Memory B cell (primary cell): ENCODE measurements at regions not wholly inside any gene's neighbourhood (a gene's known extent, or its start where the extent isn't known, plus 50 kb on each side); places are given as distances from the start of the nearest gene placed in this dataset.
A peak's percentile ranks its signal among the peaks of the same experiment; 100 is the strongest.
"Not testable (repeated sequence)": the region's sequence is repeated elsewhere in the genome, so short reads cannot be mapped to it uniquely, and the experiment has no call there.

ENCODE experiments used
- ATAC-seq: fragments of 150-1000 bp; cut with Tn5 transposase; 2 replicates; pipeline ENCODE4 v1.10.0; 2021; ENCODE audit warnings: low read depth, mild to moderate bottlenecking, moderate library complexity
- DNase-seq, 2 donors: peaks; one replicate each; pipeline ENCODE4 v3.0.0; 2022; ENCODE audit warnings: low spot score in 2 of 2
- H3K27ac Mint-ChIP-seq: one replicate; pipeline ENCODE4 v1.8.0; 2022; ENCODE audit warnings: mild to moderate bottlenecking, moderate library complexity, mixed read lengths
- H3K27me3 Mint-ChIP-seq: one replicate; pipeline ENCODE4 v1.8.0; 2022; ENCODE audit warnings: mixed read lengths
- H3K36me3 Mint-ChIP-seq: one replicate; pipeline ENCODE4 v1.8.0; 2022; ENCODE audit warnings: mild to moderate bottlenecking, mixed read lengths
- H3K4me1 Mint-ChIP-seq: one replicate; pipeline ENCODE4 v1.8.0; 2022; ENCODE audit warnings: mixed read lengths
- H3K4me3 Mint-ChIP-seq: one replicate; pipeline ENCODE4 v1.8.0; 2022; ENCODE audit warnings: mild to moderate bottlenecking, moderate library complexity, mixed read lengths
- H3K9me3 Mint-ChIP-seq: one replicate; pipeline ENCODE4 v1.8.0; 2022; ENCODE audit warnings: mixed read lengths

- ATAC-seq: no peak
- no peak for DNase-seq
- Mint-ChIP-seq H3K9me3 (no peaks in the 10 kb centered on the region), H3K36me3 (no peaks in the 10 kb centered on the region), H3K4me3 (no peak overlapping the region), H3K27me3 (peaks cover 9% of the 10 kb centered on the region), H3K4me1 (peaks cover 2% of the 10 kb centered on the region), H3K27ac (no peak overlapping the region)
These were observed 111.0 kb upstream of the NCOR2 start for GRCh38 chr12:124678421-124678893.

DNA sequence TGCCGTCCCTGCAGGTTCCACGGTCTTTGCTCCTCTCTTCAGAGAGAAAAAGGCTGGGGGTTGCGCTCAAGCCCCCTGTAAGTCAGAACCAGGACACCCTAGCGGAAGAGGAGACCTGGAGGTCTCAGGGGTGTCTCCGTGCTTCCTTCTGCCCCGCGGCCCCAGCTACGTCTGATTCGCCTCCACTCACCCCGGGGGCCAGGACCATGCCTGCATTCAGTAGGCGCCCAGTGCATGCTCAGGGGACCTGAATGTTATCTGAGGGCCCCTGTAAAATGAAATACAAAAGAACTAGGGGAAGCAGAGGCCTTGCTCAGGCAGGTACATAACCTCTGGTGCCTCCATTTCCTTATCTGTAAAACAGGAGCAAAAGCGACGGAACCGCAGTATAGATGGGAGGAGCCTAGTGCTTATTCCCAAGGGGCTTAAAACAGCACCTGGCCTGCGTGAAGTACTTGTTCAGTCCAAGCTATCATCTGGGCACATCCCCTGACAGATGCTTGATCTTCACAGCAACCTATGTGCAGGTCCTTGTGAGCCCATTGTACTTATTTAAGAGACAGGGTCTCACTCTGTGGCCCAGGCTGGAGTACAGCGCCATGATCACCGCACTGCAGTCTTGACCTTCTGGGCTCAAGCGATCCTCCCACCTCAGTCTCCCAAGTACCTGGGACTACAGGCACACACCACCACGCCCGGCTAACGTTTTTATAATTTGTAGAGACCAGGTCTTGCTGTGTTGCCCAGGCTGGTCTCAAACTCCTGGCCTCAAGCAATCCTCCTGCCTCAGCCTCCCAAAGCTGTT, 110.3 kb upstream of the NCOR2 start:
- H3K36me3 Mint-ChIP-seq: no peaks in the 10 kb centered on the region
- H3K9me3 Mint-ChIP-seq: no peaks in the 10 kb centered on the region
- ATAC-seq: no peak
- H3K4me3 Mint-ChIP-seq: no peak overlapping the region
- H3K27ac Mint-ChIP-seq: no peak overlapping the region
- peaks cover 2% of the 10 kb centered on the region for H3K4me1 Mint-ChIP-seq
- peaks cover 6% of the 10 kb centered on the region for H3K27me3 Mint-ChIP-seq
- no peak for DNase-seq

DNA sequence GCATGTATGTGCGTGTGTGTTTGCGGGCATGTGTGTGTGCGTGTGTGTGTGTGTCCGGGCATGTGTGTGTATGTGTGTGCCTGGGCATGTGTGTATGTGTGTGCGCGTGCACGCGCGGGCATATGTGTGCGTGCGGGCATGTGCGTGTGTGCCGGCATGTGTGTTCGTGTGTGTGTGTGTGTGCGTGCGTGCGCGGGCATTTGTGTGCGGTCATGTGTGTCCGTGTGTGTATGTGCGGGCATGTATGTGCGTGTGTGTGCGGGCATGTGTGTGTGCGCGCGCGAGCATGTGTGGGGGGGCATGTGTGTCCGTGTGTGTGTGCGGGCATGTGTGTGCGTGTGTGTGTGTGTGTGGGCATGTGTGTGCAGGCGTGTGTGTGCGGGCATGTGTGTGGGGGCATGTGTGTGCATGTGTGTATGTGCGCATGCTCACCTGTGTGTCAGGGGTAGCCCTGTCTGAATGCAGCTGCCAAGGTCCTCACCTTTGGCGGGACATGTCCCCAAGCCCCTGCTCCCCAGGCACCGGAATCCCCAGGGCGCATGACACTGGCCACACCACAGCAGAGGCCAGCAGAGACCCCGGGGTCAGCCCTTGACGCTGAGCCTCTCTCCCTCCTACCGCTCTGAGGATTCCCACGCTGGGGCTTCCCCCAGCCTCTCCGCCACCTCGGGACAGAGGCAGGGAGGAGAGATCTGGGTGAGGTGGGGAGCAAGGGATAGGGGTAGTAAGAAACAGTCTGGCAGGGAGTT, 109.5 kb upstream of the NCOR2 start:
- Mint-ChIP-seq H3K4me1 (peaks cover under 1% of the 10 kb centered on the region), H3K27ac (no peak overlapping the region), H3K4me3 (no peak overlapping the region), H3K9me3 (no peaks in the 10 kb centered on the region), H3K36me3 (no peaks in the 10 kb centered on the region), H3K27me3 (peaks cover 2% of the 10 kb centered on the region)
- DNase-seq (no peak), ATAC-seq (no peak)

GRCh38 chr12:124675881-124676713, 108.7 kb upstream of the NCOR2 start:
- no peaks in the 10 kb centered on the region for H3K4me1 Mint-ChIP-seq
- DNase-seq (no peak), ATAC-seq (no peak)
- no peaks in the 10 kb centered on the region for H3K9me3 Mint-ChIP-seq
- no peaks in the 10 kb centered on the region for H3K36me3 Mint-ChIP-seq
- peak overlapping the region; percentile 22 for H3K27ac Mint-ChIP-seq
- H3K4me3 Mint-ChIP-seq: peak overlapping the region; percentile 6
- H3K27me3 Mint-ChIP-seq: peaks cover 1% of the 10 kb centered on the region

GRCh38 chr12:124674937-124675336, 107.5 kb upstream of the NCOR2 start:
- Mint-ChIP-seq H3K4me1 (no peaks in the 10 kb centered on the region), H3K27me3 (peaks cover 1% of the 10 kb centered on the region), H3K9me3 (no peaks in the 10 kb centered on the region), H3K4me3 (no peak overlapping the region), H3K36me3 (no peaks in the 10 kb centered on the region), H3K27ac (no peak overlapping the region)
- no peak for DNase-seq
- ATAC-seq: no peak

- Mint-ChIP-seq H3K27me3 (peaks cover 3% of the 10 kb centered on the region), H3K27ac (no peak overlapping the region), H3K4me3 (no peak overlapping the region), H3K4me1 (peaks cover 2% of the 10 kb centered on the region), H3K36me3 (no peaks in the 10 kb centered on the region), H3K9me3 (no peaks in the 10 kb centered on the region)
- ATAC-seq (no peak), DNase-seq (no peak)
These were observed 106.6 kb upstream of the NCOR2 start for GRCh38 chr12:124673801-124674617.

DNA sequence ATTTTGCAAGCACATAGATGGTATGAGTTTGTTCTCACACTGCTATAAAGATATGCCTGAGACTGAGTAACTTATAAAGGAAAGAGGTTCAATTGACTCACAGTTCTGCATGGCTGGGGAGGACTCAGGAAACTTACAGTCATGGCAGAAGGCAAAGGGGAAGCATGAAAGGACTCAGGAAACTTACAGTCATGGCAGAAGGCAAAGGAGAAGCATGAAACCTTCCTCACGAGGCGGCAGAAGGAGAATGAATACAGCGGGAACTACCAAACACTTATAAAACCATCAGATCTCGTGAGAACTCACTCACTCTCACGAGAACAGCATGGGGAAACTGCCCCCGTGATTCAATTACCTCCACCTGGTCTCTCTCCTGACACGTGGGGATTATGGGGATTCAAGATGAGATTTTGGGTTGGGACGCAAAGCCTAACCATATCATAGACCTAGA, 101.9 kb upstream of the NCOR2 start:
- DNase-seq, H3K27me3 Mint-ChIP-seq, ATAC-seq, H3K36me3 Mint-ChIP-seq, H3K4me1 Mint-ChIP-seq, H3K27ac Mint-ChIP-seq, H3K9me3 Mint-ChIP-seq, H3K4me3 Mint-ChIP-seq: not testable (repeated sequence)

DNA sequence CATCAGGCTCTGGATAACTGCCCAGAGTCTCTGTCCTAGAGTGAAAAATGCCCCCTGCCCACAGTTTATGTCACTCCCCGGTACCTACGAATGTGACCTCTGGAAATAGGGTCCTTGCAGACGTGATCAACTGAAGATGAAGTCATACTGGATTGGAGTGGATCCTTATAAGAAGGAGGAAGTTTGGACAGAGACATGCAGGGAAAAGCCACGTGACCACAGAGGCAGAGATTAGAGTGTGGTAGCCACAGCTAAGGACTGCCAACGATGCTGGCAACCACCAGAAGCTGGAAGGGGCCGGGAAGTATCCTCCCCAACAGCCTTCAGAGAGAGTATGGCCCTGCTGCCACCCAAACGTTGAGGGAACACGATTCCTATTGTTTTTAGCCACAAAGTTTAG, 101.2 kb upstream of the NCOR2 start:
- no peak for ATAC-seq
- H3K9me3 Mint-ChIP-seq: peaks cover 2% of the 10 kb centered on the region

GRCh38 chr12:124667506-124668326, 100.3 kb upstream of the NCOR2 start:
- Mint-ChIP-seq H3K9me3 (peaks cover 2% of the 10 kb centered on the region), H3K4me1 (peaks cover 2% of the 10 kb centered on the region), H3K27ac (no peak overlapping the region), H3K4me3 (no peak overlapping the region), H3K36me3 (peaks cover 3% of the 10 kb centered on the region), H3K27me3 (peaks cover 6% of the 10 kb centered on the region)
- DNase-seq: no peak
- no peak for ATAC-seq

More for the DNA sequence above, 101.2 kb upstream of the NCOR2 start:
- Mint-ChIP-seq H3K36me3 (no peaks in the 10 kb centered on the region), H3K27ac (no peak overlapping the region), H3K4me1 (peaks cover 2% of the 10 kb centered on the region), H3K4me3 (no peak overlapping the region), H3K27me3 (peaks cover 6% of the 10 kb centered on the region)
- no peak for DNase-seq

GRCh38 chr12:124666722-124667259, 99.4 kb upstream of the NCOR2 start:
- H3K9me3 Mint-ChIP-seq: peaks cover 3% of the 10 kb centered on the region
- H3K4me1 Mint-ChIP-seq: peaks cover 2% of the 10 kb centered on the region
- ATAC-seq (no peak), DNase-seq (no peak)
- H3K27ac Mint-ChIP-seq: no peak overlapping the region
- H3K36me3 Mint-ChIP-seq: peaks cover 6% of the 10 kb centered on the region
- H3K27me3 Mint-ChIP-seq: peaks cover 6% of the 10 kb centered on the region
- H3K4me3 Mint-ChIP-seq: no peak overlapping the region

GRCh38 chr12:124665511-124665910, 98.1 kb upstream of the NCOR2 start:
- Mint-ChIP-seq H3K27ac (no peak overlapping the region), H3K4me3 (no peak overlapping the region), H3K4me1 (peaks cover 2% of the 10 kb centered on the region), H3K9me3 (peaks cover 3% of the 10 kb centered on the region), H3K36me3 (peaks cover 6% of the 10 kb centered on the region), H3K27me3 (peaks cover 6% of the 10 kb centered on the region)
- no peak for ATAC-seq
- no peak for DNase-seq

- H3K9me3 Mint-ChIP-seq: peaks cover 3% of the 10 kb centered on the region
- H3K36me3 Mint-ChIP-seq: peaks cover 6% of the 10 kb centered on the region
- no peak overlapping the region for H3K27ac Mint-ChIP-seq
- DNase-seq (no peak), ATAC-seq (no peak)
- H3K27me3 Mint-ChIP-seq: peaks cover 10% of the 10 kb centered on the region
- H3K4me3 Mint-ChIP-seq: no peak overlapping the region
- H3K4me1 Mint-ChIP-seq: peaks cover 2% of the 10 kb centered on the region
These were observed 97.1 kb upstream of the NCOR2 start for GRCh38 chr12:124664395-124665111.
